ENCODE measurements at regions not wholly inside any gene's neighbourhood (a gene's known extent, or its start where the extent isn't known, plus 50 kb on each side); places are given as distances from the start of the nearest gene placed in this dataset.
"Not testable (repeated sequence)": the region's sequence is repeated elsewhere in the genome, so short reads cannot be mapped to it uniquely, and the experiment has no call there.

DNA sequence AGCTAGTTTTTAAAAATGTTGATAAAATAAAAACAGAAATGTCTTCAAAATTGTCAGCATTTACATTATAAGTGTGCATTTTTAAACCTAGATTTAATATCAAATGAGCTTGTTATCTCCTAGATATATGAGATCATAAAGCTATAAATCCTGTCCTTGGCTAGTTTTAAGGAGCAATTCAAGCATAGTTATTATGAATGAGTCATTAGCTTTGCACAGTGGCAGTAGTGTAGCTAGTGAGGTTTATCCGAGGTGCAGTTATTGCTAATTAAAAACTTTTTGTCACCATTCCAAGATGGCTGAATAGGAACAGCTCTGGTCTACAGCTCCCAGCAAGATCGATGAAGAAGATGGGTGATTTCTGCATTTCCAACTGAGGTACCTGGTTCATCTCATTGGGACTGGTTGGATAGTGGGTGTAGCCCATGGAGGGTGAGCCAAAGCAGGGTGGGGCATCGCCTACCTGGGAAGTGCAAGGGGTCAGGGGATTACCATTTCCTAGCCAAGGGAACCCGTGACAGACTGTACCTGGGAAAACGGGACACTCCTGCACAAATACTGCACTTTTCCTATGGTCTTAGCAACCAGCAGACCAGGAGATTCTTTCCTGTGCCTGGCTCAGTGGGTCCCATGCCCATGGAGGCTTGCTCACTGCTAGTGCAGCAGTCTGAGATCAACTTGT, 108.8 kb upstream of the SYNCRIP start:
- POLR2A ChIA-PET, result no interaction called here
- Histone ChIP-seq H4K20me1 (ENCODE audit: control insufficient read depth, insufficient read depth, low read length, poor library complexity, severe bottlenecking) (no peaks in the 10 kb centered on the region), H3K27me3 (replicated peaks in 1 of 4; ENCODE audit: control extremely low read depth in 1 of 4, control insufficient read depth in 3 of 4, insufficient read depth in 4 of 4, low read length in 3 of 4) (no peaks in the 10 kb centered on the region), H2AFZ (ENCODE audit: insufficient read depth, low read depth, low read length, poor library complexity, severe bottlenecking) (no peak overlapping the region), H3K9me3 (ENCODE audit: control extremely low read depth in 1 of 3, control insufficient read depth in 2 of 3, insufficient read depth in 1 of 3, low read length in 2 of 3) (no peaks in the 10 kb centered on the region), H3K4me1 (ENCODE audit: control insufficient read depth in 2 of 2, insufficient read depth in 2 of 2, low read length in 2 of 2) (no peaks in the 10 kb centered on the region), H3K4me3 (ENCODE audit: control extremely low read depth in 1 of 5, extremely low read depth in 1 of 5, insufficient read depth in 1 of 5, low read depth in 2 of 5, low read length in 4 of 5) (no peak overlapping the region), H3K9ac (ENCODE audit: low read length) (no peak overlapping the region), H3K79me2 (ENCODE audit: control insufficient read depth, insufficient read depth, low read length) (no peaks in the 10 kb centered on the region), H3K36me3 (replicated peaks in 1 of 2; ENCODE audit: control extremely low read depth in 1 of 2, control insufficient read depth in 1 of 2, extremely low read depth in 1 of 2, insufficient read depth in 2 of 2, low read length in 1 of 2) (no peaks in the 10 kb centered on the region), H3K4me2 (replicated peaks; ENCODE audit: low read depth, low read length, poor library complexity, severe bottlenecking) (no peak overlapping the region), H3K27ac (ENCODE audit: low read length in 2 of 2) (no peak overlapping the region)
- TF ChIP-seq EZH2 (IDR thresholded peaks at IDR 0.05; ENCODE audit: borderline replicate concordance, insufficient read depth, low read depth, low read length, poor library complexity, severe bottlenecking), result no peak
- TF ChIP-seq, protein P1, sequence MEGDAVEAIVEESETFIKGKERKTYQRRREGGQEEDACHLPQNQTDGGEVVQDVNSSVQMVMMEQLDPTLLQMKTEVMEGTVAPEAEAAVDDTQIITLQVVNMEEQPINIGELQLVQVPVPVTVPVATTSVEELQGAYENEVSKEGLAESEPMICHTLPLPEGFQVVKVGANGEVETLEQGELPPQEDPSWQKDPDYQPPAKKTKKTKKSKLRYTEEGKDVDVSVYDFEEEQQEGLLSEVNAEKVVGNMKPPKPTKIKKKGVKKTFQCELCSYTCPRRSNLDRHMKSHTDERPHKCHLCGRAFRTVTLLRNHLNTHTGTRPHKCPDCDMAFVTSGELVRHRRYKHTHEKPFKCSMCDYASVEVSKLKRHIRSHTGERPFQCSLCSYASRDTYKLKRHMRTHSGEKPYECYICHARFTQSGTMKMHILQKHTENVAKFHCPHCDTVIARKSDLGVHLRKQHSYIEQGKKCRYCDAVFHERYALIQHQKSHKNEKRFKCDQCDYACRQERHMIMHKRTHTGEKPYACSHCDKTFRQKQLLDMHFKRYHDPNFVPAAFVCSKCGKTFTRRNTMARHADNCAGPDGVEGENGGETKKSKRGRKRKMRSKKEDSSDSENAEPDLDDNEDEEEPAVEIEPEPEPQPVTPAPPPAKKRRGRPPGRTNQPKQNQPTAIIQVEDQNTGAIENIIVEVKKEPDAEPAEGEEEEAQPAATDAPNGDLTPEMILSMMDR (IDR thresholded peaks at IDR 0.05), result no peak
- 89% methylated on average over 4 of the region's 5 CpGs for WGBS (ENCODE audit: insufficient coverage)
- H3K4me3 Mint-ChIP-seq, result no peak overlapping the region
- peaks cover 27% of the 10 kb centered on the region for H3K27me3 Mint-ChIP-seq
- intact Hi-C loops (cut with micrococcal nuclease), result no loop called here
- DNase-seq (no peak), ATAC-seq (ENCODE audit: low read depth) (no peak)
- no peaks in the 10 kb centered on the region for H3K9me3 Mint-ChIP-seq (ENCODE audit: insufficient read depth)
- H3K27ac Mint-ChIP-seq, result no peak overlapping the region
- CTCF ChIA-PET, result no interaction called here
- H3K4me1 Mint-ChIP-seq, result no peaks in the 10 kb centered on the region

DNA sequence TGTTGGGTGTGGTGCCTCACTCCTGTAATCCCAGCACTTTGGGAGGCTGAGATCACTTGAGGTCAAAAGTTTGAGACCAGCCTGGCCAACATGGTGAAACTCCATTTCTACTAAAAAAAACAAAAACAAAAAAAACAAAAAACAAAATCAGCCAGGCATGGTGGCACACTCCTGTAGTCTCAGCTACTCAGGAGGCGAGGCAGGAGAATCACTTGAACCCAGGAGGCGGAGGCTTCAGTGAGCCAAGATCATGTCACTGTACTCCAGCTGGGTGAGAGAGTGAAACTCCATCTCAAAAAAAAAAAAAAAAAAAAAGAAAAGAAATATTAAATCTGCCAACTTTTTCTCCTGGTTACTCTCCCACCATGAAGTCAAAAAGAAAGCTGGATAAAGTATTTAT, 107.5 kb upstream of the SYNCRIP start:
- H3K27ac ChIP-seq (ENCODE audit: low read length in 2 of 2); H3K4me1 Mint-ChIP-seq; H3K27me3 ChIP-seq (replicated peaks in 1 of 4; ENCODE audit: control extremely low read depth in 1 of 4, control insufficient read depth in 3 of 4, insufficient read depth in 4 of 4, low read length in 3 of 4); H3K9me3 Mint-ChIP-seq (ENCODE audit: insufficient read depth); H3K4me2 ChIP-seq (replicated peaks; ENCODE audit: low read depth, low read length, poor library complexity, severe bottlenecking); DNase-seq; ATAC-seq (ENCODE audit: low read depth); H3K79me2 ChIP-seq (ENCODE audit: control insufficient read depth, insufficient read depth, low read length); POLR2A ChIA-PET; H3K9me3 ChIP-seq (ENCODE audit: control extremely low read depth in 1 of 3, control insufficient read depth in 2 of 3, insufficient read depth in 1 of 3, low read length in 2 of 3); H3K27ac Mint-ChIP-seq; H3K4me3 Mint-ChIP-seq; H4K20me1 ChIP-seq (ENCODE audit: control insufficient read depth, insufficient read depth, low read length, poor library complexity, severe bottlenecking); H3K36me3 ChIP-seq (replicated peaks in 1 of 2; ENCODE audit: control extremely low read depth in 1 of 2, control insufficient read depth in 1 of 2, extremely low read depth in 1 of 2, insufficient read depth in 2 of 2, low read length in 1 of 2); H2AFZ ChIP-seq (ENCODE audit: insufficient read depth, low read depth, low read length, poor library complexity, severe bottlenecking); intact Hi-C loops (cut with micrococcal nuclease); H3K4me1 ChIP-seq (ENCODE audit: control insufficient read depth in 2 of 2, insufficient read depth in 2 of 2, low read length in 2 of 2); CTCF ChIA-PET; H3K9ac ChIP-seq (ENCODE audit: low read length); H3K4me3 ChIP-seq (ENCODE audit: control extremely low read depth in 1 of 5, extremely low read depth in 1 of 5, insufficient read depth in 1 of 5, low read depth in 2 of 5, low read length in 4 of 5): not testable (repeated sequence)
- H3K27me3 Mint-ChIP-seq, result peaks cover 27% of the 10 kb centered on the region
- WGBS (ENCODE audit: insufficient coverage), result no CpG with 5 or more reads among the region's 2 CpGs
